ENCODE measurements at regions not wholly inside any gene's neighbourhood (a gene's known extent, or its start where the extent isn't known, plus 50 kb on each side); places are given as distances from the start of the nearest gene placed in this dataset.

GRCh38 chr5:56641635-56642260 lies 173.6 kb upstream of the MAP3K1 start:
- TF ChIP-seq EZH2 (IDR thresholded peaks at IDR 0.05; ENCODE audit: low read length, missing control alignments) (no peak), CTCF (conservative IDR thresholded peaks at IDR 0.05 in 1 of 2, IDR thresholded peaks at IDR 0.05 in 1 of 2; ENCODE audit: low read depth in 1 of 2, low read length in 2 of 2) (no peak)
- DNase-seq (ENCODE audit: low read depth in 2 of 2) = no peak
- Histone ChIP-seq H3K27ac (ENCODE audit: insufficient read depth, low read length) (no peak overlapping the region), H3K4me1 (ENCODE audit: control insufficient read depth, extremely low read depth, insufficient read depth, low read length) (no peaks in the 10 kb centered on the region), H3K36me3 (ENCODE audit: control insufficient read depth, insufficient read depth, low read length) (no peaks in the 10 kb centered on the region), H3K27me3 (ENCODE audit: control insufficient read depth, insufficient read depth, low read length) (no peaks in the 10 kb centered on the region), H3K4me2 (ENCODE audit: extremely low read depth, insufficient read depth, low read length) (no peak overlapping the region), H3K9me3 (ENCODE audit: control insufficient read depth, insufficient read depth, low read depth, low read length) (no peaks in the 10 kb centered on the region), H3K9ac (ENCODE audit: insufficient read depth, low read length) (no peak overlapping the region), H3K4me3 (replicated peaks in 1 of 4; ENCODE audit: control extremely low read depth in 1 of 4, insufficient read depth in 1 of 4, low read depth in 3 of 4, low read length in 4 of 4) (no peak overlapping the region), H4K20me1 (ENCODE audit: control insufficient read depth, extremely low read depth, insufficient read depth, low read length) (no peaks in the 10 kb centered on the region), H2AFZ (ENCODE audit: low read length) (no peak overlapping the region), H3K79me2 (ENCODE audit: control insufficient read depth, insufficient read depth, low read length) (no peaks in the 10 kb centered on the region)

- H3K9me3 ChIP-seq (ENCODE audit: control insufficient read depth, insufficient read depth, low read depth, low read length) = no peaks in the 10 kb centered on the region
- H3K4me2 ChIP-seq (ENCODE audit: extremely low read depth, insufficient read depth, low read length) = no peak overlapping the region
- DNase-seq (ENCODE audit: low read depth in 2 of 2) = no peak
- H3K27me3 ChIP-seq (ENCODE audit: control insufficient read depth, insufficient read depth, low read length) = no peaks in the 10 kb centered on the region
- no peaks in the 10 kb centered on the region for H3K36me3 ChIP-seq (ENCODE audit: control insufficient read depth, insufficient read depth, low read length)
- no peak overlapping the region for H3K27ac ChIP-seq (ENCODE audit: insufficient read depth, low read length)
- H2AFZ ChIP-seq (ENCODE audit: low read length) = no peak overlapping the region
- H3K4me1 ChIP-seq (ENCODE audit: control insufficient read depth, extremely low read depth, insufficient read depth, low read length) = no peaks in the 10 kb centered on the region
- no peaks in the 10 kb centered on the region for H3K79me2 ChIP-seq (ENCODE audit: control insufficient read depth, insufficient read depth, low read length)
- no peak overlapping the region for H3K9ac ChIP-seq (ENCODE audit: insufficient read depth, low read length)
- TF ChIP-seq EZH2 (IDR thresholded peaks at IDR 0.05; ENCODE audit: low read length, missing control alignments) (no peak), CTCF (conservative IDR thresholded peaks at IDR 0.05 in 1 of 2, IDR thresholded peaks at IDR 0.05 in 1 of 2; ENCODE audit: low read depth in 1 of 2, low read length in 2 of 2) (no peak)
- H4K20me1 ChIP-seq (ENCODE audit: control insufficient read depth, extremely low read depth, insufficient read depth, low read length) = no peaks in the 10 kb centered on the region
- H3K4me3 ChIP-seq (replicated peaks in 1 of 4; ENCODE audit: control extremely low read depth in 1 of 4, insufficient read depth in 1 of 4, low read depth in 3 of 4, low read length in 4 of 4) = no peak overlapping the region
These were observed 174.5 kb upstream of the MAP3K1 start for GRCh38 chr5:56640763-56641406.

- Histone ChIP-seq H3K27ac (ENCODE audit: insufficient read depth, low read length) (no peak overlapping the region), H3K27me3 (ENCODE audit: control insufficient read depth, insufficient read depth, low read length) (no peaks in the 10 kb centered on the region), H3K36me3 (ENCODE audit: control insufficient read depth, insufficient read depth, low read length) (no peaks in the 10 kb centered on the region), H3K4me2 (ENCODE audit: extremely low read depth, insufficient read depth, low read length) (no peak overlapping the region), H3K9ac (ENCODE audit: insufficient read depth, low read length) (no peak overlapping the region), H2AFZ (ENCODE audit: low read length) (no peak overlapping the region), H3K4me1 (ENCODE audit: control insufficient read depth, extremely low read depth, insufficient read depth, low read length) (no peaks in the 10 kb centered on the region), H3K9me3 (ENCODE audit: control insufficient read depth, insufficient read depth, low read depth, low read length) (no peaks in the 10 kb centered on the region), H3K79me2 (ENCODE audit: control insufficient read depth, insufficient read depth, low read length) (no peaks in the 10 kb centered on the region), H3K4me3 (replicated peaks in 1 of 4; ENCODE audit: control extremely low read depth in 1 of 4, insufficient read depth in 1 of 4, low read depth in 3 of 4, low read length in 4 of 4) (no peak overlapping the region), H4K20me1 (ENCODE audit: control insufficient read depth, extremely low read depth, insufficient read depth, low read length) (no peaks in the 10 kb centered on the region)
- no peak for DNase-seq (ENCODE audit: low read depth in 2 of 2)
- TF ChIP-seq EZH2 (IDR thresholded peaks at IDR 0.05; ENCODE audit: low read length, missing control alignments) (no peak), CTCF (conservative IDR thresholded peaks at IDR 0.05 in 1 of 2, IDR thresholded peaks at IDR 0.05 in 1 of 2; ENCODE audit: low read depth in 1 of 2, low read length in 2 of 2) (no peak)
These were observed 175.9 kb upstream of the MAP3K1 start for GRCh38 chr5:56639476-56639875.

Data from fibroblast of lung (primary cell).